Fibroblast of lung (primary cell): ENCODE measurements at regions not wholly inside any gene's neighbourhood (a gene's known extent, or its start where the extent isn't known, plus 50 kb on each side); places are given as distances from the start of the nearest gene placed in this dataset.

ENCODE experiments used
- EZH2 ChIP-seq: IDR thresholded peaks from 2 replicates; pipeline ENCODE4 v1.5.1; 2012; ENCODE audit warnings: low read length, control low read depth, mild to moderate bottlenecking; ENCODE audit errors: missing control alignments
- TF ChIP-seq, protein P1 (sequence below), 2 donors: IDR thresholded peaks in 1 of 2; conservative IDR thresholded peaks in 1 of 2; 1 replicate in 1 of 2; 2 replicates in 1 of 2; pipeline ENCODE4 v1.5.1; 2011 to 2012; ENCODE audit warnings: low read length in 2 of 2, control low read depth in 1 of 2, inconsistent platforms in 1 of 2, low read depth in 1 of 2, mild to moderate bottlenecking in 1 of 2

DNA sequence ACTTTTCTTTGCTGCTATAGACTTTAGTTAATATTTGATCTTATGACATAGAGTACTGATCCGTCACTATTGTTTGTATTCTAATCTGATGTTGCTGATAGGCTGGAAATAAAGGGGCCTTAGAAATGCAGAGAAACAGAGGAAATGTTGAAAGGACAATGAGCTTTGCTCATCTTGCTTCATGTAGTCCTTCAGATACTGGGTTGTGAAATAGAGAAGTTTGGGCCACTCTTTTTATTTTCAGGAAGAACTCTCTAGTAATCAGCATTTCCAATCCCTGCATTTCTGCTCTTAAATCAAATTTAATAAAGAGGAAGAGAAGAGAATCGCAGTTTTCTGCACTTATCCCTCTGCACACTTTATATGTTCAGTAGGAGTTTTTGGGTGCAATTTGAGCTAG is 192.8 kb upstream of the THBS1 start:
- TF ChIP-seq, protein P1, sequence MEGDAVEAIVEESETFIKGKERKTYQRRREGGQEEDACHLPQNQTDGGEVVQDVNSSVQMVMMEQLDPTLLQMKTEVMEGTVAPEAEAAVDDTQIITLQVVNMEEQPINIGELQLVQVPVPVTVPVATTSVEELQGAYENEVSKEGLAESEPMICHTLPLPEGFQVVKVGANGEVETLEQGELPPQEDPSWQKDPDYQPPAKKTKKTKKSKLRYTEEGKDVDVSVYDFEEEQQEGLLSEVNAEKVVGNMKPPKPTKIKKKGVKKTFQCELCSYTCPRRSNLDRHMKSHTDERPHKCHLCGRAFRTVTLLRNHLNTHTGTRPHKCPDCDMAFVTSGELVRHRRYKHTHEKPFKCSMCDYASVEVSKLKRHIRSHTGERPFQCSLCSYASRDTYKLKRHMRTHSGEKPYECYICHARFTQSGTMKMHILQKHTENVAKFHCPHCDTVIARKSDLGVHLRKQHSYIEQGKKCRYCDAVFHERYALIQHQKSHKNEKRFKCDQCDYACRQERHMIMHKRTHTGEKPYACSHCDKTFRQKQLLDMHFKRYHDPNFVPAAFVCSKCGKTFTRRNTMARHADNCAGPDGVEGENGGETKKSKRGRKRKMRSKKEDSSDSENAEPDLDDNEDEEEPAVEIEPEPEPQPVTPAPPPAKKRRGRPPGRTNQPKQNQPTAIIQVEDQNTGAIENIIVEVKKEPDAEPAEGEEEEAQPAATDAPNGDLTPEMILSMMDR (conservative IDR thresholded peaks at IDR 0.05 in 1 of 2, IDR thresholded peaks at IDR 0.05 in 1 of 2; ENCODE audit: low read depth in 1 of 2, low read length in 2 of 2), result no peak
- no peak for TF ChIP-seq EZH2
